IPS DF 6.9 (cell line): ENCODE measurements at regions not wholly inside any gene's neighbourhood (a gene's known extent, or its start where the extent isn't known, plus 50 kb on each side); places are given as distances from the start of the nearest gene placed in this dataset.
A peak's percentile ranks its signal among the peaks of the same experiment; 100 is the strongest.

ENCODE experiments used
- DNase-seq: peaks from one replicate; pipeline ENCODE4 v3.0.0-alpha.2; 2013; ENCODE audit warnings: low read depth, low spot score
- H3K27ac ChIP-seq: one replicate; pipeline ENCODE4 v1.5.1; 2013; ENCODE audit warnings: low read length, control low read depth
- H3K27me3 ChIP-seq: 2 replicates; pipeline ENCODE4 v1.6.1; 2013; ENCODE audit warnings: mild to moderate bottlenecking, low read length; ENCODE audit not compliant: control insufficient read depth, insufficient read depth
- H3K36me3 ChIP-seq: 2 replicates; pipeline ENCODE4 v1.6.1; 2013; ENCODE audit warnings: low read length; ENCODE audit not compliant: control insufficient read depth, insufficient read depth
- H3K4me1 ChIP-seq: 2 replicates; pipeline ENCODE4 v1.6.1; 2013; ENCODE audit warnings: low read length; ENCODE audit not compliant: control insufficient read depth, insufficient read depth
- H3K4me3 ChIP-seq: 2 replicates; pipeline ENCODE4 v1.5.1; 2013; ENCODE audit warnings: mild to moderate bottlenecking, low read length
- H3K9me3 ChIP-seq: 2 replicates; pipeline ENCODE4 v1.6.1; 2013; ENCODE audit warnings: low read length, inconsistent platforms; ENCODE audit not compliant: control insufficient read depth, insufficient read depth
- WGBS: extraction: QIAGEN DNeasy Blood & Tissue Kit; methylation state at CpG from one replicate; pipeline ENCODE4 v1.1.7; 2013; ENCODE audit warnings: mixed read lengths, missing lambda C conversion rate; ENCODE audit not compliant: insufficient read length, insufficient coverage; 5-methylcytosine and 5-hydroxymethylcytosine counted together

DNA sequence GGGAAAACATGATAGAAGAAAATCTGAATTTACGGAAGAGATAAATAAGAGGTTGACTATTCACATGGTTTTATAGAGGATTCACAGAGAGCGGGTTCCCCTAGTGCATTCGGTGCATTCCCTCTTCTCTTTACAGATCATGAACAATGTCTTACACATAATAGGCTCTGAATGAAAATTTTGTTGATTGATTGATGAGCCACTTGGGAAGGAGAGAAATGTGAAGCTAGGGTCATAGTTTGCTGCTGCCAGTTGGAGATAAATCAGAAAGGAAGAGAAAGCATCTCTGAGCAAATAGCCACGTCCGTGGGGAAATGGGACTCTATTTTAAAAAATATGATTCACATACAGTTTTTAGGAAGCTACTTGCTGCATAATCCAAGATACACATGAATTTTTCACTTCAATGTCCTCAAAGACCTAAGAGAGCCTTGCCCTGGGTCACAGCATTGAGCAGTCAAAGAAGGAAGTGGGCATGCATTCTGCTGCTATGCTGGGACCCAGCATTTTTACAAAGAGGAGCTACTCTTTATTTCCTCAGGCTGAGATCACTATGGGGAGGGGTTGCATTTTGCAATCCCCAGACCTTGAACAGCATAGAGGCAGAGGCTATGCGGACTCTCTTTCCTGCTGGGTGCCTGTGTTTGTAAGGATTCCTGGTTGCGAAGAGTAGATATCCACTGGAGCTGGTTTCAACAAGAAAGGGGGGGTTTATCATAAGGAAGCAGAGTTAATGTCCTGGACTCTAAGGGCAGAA, 395.3 kb downstream of the TSN start:
- H3K27me3 ChIP-seq: no peaks in the 10 kb centered on the region

DNA sequence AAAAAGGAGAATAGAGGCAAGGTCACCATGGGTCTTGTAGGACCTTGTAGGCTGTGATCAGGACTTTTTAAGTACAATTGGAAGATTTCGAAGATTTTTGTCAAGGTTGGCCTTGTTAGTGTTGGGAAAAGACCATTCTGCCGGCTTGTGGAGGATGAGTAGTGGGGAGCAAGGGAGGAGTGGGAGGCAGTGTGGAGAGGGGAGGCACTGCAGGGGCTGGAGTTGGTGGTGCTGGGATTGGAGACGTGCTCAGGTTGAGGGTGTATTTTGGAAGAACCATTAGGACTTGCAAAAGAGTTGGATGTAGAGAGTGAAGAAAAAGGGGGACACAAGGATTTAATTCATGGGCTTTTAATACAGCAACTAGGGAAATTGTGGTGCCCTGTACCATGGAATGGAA, 397.1 kb downstream of the TSN start:
- H3K36me3 ChIP-seq: no peaks in the 10 kb centered on the region
- no peaks in the 10 kb centered on the region for H3K27me3 ChIP-seq
- no peak overlapping the region for H3K4me3 ChIP-seq
- H3K4me1 ChIP-seq: no peaks in the 10 kb centered on the region
- WGBS: no CpG with 5 or more reads among the region's 3 CpGs
- H3K27ac ChIP-seq: no peak overlapping the region
- no peaks in the 10 kb centered on the region for H3K9me3 ChIP-seq
- no peak for DNase-seq

More for the DNA sequence above, 395.3 kb downstream of the TSN start:
- H3K4me1 ChIP-seq: no peaks in the 10 kb centered on the region
- H3K27ac ChIP-seq: no peak overlapping the region
- WGBS: no CpG with 5 or more reads among the region's 7 CpGs
- H3K4me3 ChIP-seq: no peak overlapping the region
- H3K36me3 ChIP-seq: no peaks in the 10 kb centered on the region
- H3K9me3 ChIP-seq: no peaks in the 10 kb centered on the region
- DNase-seq: no peak

DNA sequence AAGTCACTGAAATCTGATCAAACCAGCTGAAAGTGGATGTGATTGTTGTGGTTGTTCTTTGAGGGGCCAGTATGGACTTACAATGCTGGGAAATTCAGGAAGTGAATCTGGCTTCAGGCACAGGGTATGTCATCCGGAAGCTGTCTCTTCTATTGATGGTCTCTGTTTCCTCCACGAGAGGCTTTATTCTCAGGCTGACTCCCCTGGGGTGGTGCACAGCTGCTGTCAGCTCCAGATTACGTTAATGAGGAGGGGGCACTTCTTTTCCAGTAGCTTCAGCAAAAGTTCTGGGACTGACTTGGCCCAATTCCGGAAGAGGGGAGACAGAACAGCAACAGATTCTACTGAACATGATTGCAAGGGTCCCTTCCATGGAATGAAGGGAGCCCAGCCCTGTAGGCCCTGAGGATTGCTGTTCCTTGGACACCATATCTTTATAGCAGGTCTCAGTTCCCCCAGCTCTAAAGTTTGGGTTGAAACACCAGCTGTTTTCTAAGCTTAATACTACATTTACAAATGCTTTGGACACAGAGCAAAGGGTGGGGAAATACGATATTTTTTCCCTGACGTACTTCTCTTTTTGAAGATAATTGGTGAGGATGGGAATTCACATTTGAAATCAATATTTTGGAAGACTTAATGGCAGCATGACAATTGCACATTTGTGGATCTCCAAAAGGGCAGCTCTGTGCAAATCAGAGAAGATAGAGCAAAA, 400.9 kb downstream of the TSN start:
- Histone ChIP-seq H3K9me3 (no peaks in the 10 kb centered on the region), H3K36me3 (no peaks in the 10 kb centered on the region), H3K27me3 (no peaks in the 10 kb centered on the region), H3K4me1 (no peaks in the 10 kb centered on the region), H3K27ac (no peak overlapping the region), H3K4me3 (no peak overlapping the region)
- WGBS: no CpG with 5 or more reads among the region's 6 CpGs
- DNase-seq: no peak

DNA sequence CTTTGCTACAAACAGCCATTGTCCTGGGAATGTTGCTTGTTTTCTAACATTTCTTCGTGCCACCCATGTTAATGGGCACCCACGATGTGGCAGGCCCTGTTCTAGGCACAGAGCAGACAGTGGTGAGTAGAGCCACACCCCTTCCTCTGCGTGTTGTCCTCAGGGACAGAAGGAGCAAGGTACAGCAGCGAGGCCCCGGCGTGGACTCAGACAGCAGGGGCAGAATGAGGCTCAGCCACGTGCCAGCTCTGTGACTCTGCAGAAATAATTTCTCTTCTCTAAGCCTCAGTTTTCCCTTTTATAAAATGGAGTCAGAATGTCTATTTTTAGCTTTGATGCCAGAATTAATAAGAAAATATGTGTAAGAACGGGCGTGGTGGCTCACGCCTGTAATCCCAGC, 401.7 kb downstream of the TSN start:
- H3K9me3 ChIP-seq: no peaks in the 10 kb centered on the region
- H3K27me3 ChIP-seq: no peaks in the 10 kb centered on the region
- H3K4me3 ChIP-seq: no peak overlapping the region
- no CpG with 5 or more reads among the region's 10 CpGs for WGBS
- no peak for DNase-seq
- H3K36me3 ChIP-seq: no peaks in the 10 kb centered on the region
- no peak overlapping the region for H3K27ac ChIP-seq
- no peaks in the 10 kb centered on the region for H3K4me1 ChIP-seq

DNA sequence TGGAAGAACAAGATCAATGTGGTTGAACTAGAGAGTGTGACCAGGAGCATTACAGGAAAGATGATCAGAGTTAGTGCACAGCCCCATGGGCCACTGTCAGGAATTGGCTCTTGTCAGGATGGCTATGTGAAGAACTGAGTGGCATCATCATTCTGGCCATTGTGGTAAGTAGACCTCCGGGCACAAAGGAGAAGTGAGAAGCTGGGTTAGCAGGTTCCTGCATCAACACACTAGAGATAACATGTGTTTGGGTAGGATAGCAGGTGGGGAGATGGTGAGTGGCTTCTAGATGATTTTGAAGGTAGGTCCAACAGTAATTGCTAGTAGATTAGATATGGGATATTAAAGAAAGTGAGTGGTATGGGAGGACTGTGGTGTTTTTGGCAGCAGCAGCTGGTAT, 408.2 kb downstream of the TSN start:
- no CpG with 5 or more reads among the region's 1 CpG for WGBS
- DNase-seq: no peak
- Histone ChIP-seq H3K4me1 (no peaks in the 10 kb centered on the region), H3K27me3 (no peaks in the 10 kb centered on the region; the same call in 1 of the 2 replicates), H3K9me3 (no peaks in the 10 kb centered on the region), H3K4me3 (no peak overlapping the region), H3K36me3 (no peaks in the 10 kb centered on the region), H3K27ac (no peak overlapping the region)

DNA sequence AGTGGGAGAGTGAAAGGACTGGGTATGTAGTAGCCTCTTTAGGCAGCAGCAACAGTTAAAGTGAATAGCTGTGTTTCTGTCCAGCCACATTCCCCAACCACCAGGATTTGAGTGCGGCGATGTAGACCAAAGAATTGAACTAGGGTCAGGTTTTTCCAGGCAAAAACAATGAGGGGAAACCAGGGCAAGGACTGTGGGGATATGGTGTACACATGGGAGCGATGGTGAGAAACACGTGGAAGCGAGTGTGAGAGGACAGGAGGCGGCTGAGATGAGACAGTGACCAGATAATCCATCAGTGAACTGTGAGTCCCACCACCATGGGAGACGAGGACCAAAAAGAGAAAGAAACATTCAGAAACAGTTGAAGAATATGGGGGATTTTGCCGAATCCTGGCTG, 409.5 kb downstream of the TSN start:
- Histone ChIP-seq H3K4me3 (no peak overlapping the region), H3K36me3 (no peaks in the 10 kb centered on the region), H3K9me3 (no peaks in the 10 kb centered on the region), H3K4me1 (no peaks in the 10 kb centered on the region), H3K27ac (no peak overlapping the region), H3K27me3 (no peaks in the 10 kb centered on the region; the same call in 1 of the 2 replicates)
- no peak for DNase-seq
- 100% methylated on average over 1 of the region's 8 CpGs for WGBS

DNA sequence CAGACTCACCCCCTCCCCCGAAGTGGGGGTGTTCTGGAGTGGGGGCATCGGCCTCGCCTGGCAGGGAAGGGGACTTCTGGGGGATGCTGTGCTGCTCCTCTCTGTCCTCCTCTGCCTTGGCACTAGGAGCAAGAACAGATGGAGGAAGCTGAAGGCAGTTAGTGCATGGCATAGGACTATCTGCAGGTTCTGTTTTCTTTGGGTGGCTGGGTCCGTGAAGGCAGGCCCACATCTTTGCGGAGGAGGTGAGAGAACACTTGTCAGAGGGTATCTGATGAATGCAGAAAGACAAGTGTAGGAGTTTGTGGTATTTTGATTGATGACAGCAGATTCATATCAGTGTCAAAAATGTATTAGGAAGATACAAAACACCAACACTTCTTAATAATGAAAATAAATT, 411.4 kb downstream of the TSN start:
- no peak for DNase-seq
- H3K27ac ChIP-seq: no peak overlapping the region
- H3K4me1 ChIP-seq: no peaks in the 10 kb centered on the region
- H3K9me3 ChIP-seq: no peaks in the 10 kb centered on the region
- no peak overlapping the region for H3K4me3 ChIP-seq
- H3K27me3 ChIP-seq: no peaks in the 10 kb centered on the region; the same call in 1 of the 2 replicates
- no CpG with 5 or more reads among the region's 5 CpGs for WGBS
- H3K36me3 ChIP-seq: no peaks in the 10 kb centered on the region

DNA sequence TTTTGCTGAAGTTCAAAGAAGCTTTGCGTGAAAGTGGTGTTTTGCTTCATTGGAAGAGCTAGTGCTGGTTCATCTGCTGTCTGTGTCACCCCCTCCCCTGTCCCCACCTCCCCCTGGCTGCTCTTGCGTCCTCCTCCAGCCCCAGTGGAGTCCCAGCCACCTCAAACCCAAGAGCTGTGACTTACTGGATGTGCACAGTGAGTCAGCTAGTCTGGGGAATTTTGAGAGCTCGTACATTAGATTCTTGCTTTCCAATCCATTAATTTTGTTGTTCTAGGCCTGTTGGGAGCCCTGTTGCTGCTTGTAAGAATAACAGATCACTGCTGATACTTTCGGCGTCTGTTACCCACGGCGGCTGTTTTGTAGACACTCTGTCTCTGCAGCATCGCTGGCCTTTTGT, 412.1 kb downstream of the TSN start:
- Histone ChIP-seq H3K9me3 (no peaks in the 10 kb centered on the region), H3K4me3 (no peak overlapping the region; the same call in 1 of the 2 replicates), H3K27me3 (no peaks in the 10 kb centered on the region; the same call in 1 of the 2 replicates), H3K4me1 (no peaks in the 10 kb centered on the region), H3K36me3 (no peaks in the 10 kb centered on the region), H3K27ac (no peak overlapping the region)
- no CpG with 5 or more reads among the region's 8 CpGs for WGBS
- no peak for DNase-seq

DNA sequence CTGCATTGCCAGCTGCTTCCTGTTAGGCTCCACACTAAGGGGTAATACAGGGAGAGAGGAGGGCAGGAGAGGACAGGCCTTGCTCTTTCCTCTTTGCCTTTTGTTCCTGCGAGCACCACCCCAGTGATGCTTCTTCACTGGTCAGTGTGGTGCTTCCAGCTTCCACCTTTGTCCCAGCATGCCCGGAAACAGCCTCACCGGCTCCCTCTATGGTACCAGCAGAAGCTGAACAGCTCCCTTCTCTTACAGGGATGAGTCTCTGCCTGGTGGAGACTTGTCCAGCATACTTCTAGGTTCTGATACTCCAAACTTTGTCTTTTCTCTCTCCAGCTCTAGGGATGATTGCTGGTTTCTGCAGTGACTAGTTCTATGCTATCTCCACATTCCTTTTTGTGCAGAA, 413.3 kb downstream of the TSN start:
- Histone ChIP-seq H3K27ac (no peak overlapping the region), H3K27me3 (no peaks in the 10 kb centered on the region; the same call in 1 of the 2 replicates), H3K4me1 (no peaks in the 10 kb centered on the region), H3K9me3 (no peaks in the 10 kb centered on the region), H3K4me3 (no peak overlapping the region), H3K36me3 (no peaks in the 10 kb centered on the region)
- no CpG with 5 or more reads among the region's 3 CpGs for WGBS
- peak; percentile 5 for DNase-seq

DNA sequence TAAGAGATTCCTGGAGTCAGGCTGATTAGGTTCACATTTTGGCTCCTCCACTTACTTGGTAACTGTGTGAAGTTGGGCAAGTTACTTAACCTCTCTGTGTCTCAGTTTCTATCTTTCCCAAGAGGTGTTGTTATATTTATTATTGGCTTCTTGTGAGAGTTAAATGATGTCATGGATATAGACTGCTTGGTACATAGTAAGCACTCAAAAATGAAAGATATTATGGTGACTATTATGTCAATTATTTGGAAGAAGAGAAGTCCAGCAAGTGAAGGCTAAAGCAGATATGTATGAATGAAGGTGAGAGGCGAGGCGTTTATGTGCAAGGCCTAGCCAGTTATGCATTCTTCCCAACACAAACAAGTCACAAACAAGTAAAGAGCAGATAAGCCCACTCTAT, 417.4 kb downstream of the TSN start:
- WGBS: no CpG with 5 or more reads among the region's 2 CpGs
- Histone ChIP-seq H3K27ac (no peak overlapping the region), H3K27me3 (no peaks in the 10 kb centered on the region), H3K4me1 (no peaks in the 10 kb centered on the region), H3K36me3 (no peaks in the 10 kb centered on the region), H3K4me3 (no peak overlapping the region), H3K9me3 (no peaks in the 10 kb centered on the region)
- no peak for DNase-seq
